HG03175 (cell line): ENCODE measurements at regions not wholly inside any gene's neighbourhood (a gene's known extent, or its start where the extent isn't known, plus 50 kb on each side); places are given as distances from the start of the nearest gene placed in this dataset.

Experiments
- ATAC-seq: cut with Tn5 transposase; IDR thresholded peaks from one replicate; pipeline ENCODE4 v1.9.1; 2021; ENCODE audit warnings: mild to moderate bottlenecking, moderate library complexity; ENCODE audit not compliant: unreplicated experiment

DNA sequence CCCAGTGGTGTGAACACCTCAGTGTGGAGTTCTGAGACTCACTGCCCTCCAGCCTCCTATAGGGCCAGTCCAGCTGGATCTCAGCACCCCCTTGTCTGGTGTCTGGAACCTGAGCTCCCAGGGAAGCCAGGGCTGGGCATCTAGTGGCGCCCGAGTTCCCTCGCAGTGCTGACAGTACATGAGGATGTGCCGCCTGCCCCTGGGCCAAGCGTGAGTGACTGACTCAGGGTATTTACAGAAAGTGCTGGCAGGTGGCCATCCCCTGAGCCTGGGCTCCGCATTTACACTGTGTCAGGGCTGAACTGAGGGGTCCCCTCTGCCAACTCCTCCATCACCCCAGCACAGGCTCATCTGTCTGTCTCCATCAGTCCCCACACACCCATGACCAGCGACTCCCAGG, 185.3 kb downstream of the BRD1 start:
- no peak for ATAC-seq

DNA sequence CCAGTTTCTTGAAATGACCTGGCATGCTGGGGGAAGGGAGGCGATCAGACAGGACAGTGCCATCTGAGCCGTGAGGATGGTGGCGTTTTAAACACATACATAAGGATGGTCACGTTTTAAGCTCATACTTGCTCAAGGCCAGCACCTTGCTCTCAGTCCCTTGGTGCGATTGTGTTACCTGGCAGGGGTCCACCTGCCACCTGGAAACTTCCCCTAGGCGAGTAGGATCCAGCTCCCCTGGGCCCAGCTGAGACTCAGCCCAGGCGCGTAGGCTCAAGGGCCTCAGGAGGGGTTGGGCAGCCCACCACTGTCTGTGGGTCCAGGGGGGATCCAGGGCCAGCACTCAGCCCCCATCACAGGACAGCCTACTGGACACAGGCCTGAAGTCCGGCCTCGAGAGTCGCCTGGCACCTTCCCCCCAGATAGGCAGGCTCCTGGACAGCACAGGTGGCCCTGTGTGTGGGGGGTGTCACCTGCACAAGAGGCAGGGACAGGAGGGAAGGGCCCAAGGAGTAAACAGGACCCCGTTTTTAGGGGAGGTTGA, 185.8 kb downstream of the BRD1 start:
- no peak for ATAC-seq

DNA sequence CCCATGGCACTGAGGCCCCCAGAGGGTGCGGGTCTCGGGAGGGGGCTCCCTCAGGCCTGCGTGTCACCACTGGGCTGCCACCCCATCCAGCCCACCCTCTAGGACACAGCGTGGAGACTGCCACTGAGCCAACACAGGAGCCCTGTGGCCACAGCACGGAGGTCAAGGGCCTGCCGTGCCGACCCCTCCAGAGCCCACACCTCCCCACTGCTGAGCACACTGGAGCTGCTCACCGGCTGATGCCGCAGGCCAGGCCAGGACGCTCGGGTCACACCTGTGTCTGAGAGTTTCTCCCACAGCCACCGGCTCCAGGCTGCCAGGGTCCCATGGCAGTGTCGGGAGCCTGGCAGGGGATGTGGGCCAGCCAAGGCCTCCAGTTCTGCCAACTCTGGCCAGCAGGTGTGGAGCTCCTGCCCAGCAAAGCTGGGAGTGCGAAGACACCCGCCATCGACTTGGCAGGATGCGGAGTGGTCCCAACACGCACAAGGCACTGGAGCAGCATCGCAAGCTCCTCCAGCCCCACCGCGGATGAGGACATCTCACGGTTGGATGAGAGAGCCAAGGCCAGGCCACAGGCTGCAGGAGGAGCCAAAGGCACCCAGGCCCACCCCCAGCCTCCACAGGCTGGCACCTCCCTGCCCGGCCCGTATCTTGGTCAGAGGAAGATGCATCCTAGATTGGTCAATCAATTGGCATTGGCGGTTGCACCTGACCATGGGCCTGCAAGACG, 187.1 kb downstream of the BRD1 start:
- ATAC-seq = no peak

DNA sequence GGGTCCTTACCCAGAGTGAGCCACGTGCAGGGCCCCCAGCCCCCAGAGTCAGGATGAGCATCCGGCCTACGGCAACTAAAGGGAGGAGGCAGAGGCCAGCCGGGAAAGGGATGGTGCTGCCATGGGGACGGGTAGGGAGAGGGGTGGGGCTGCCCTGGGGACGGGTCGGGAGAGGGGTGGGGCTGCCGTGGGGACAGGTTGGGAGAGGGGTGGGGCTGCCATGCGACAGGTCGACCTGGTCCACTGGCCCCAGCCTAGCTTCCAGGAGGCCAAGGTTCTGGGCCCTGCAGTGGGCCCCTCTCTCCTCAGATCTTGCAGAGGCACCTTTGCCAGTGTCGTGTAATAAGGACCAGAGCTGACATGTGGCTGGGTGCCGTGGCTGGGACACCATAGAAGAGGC, 187.7 kb downstream of the BRD1 start:
- ATAC-seq = no peak

DNA sequence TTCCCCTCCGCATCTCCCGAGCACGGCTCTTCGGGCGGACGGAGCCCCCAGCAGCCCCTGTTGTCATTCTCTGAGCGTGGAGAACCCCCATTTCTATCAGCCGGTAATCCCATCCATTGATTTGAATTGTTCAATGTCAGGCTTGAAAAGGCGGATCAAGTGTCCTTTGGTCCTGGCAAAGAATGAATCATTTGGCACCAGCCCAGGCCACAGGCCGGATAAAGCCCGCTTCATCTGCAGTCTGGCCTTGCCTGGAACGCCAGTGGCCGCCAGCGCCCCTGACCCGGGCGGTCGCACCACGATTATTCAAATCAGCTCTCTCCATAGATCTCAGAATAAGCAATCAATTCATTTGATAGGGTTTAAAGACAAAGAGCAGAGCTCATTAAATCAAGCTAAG, 188.9 kb downstream of the BRD1 start:
- ATAC-seq = no peak

DNA sequence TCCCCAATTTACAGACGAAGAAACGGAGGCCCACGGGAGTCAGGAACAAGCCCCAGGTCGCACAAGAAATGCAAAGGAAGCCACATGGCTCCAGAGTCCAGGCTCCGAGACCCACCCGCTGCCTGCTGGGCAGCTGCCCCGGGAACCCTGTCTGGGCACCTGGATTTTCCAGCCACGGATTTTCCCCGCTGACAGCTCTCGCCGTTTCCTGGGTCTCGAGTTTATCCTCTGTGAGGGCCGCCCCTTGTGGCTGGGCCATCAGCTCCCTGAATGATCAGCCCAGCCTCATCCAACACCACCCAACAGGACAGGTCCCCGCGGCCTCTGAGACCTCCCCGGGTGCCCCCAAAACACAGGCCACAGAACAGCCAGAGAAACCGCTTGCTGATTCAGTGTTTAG, 189.7 kb downstream of the BRD1 start:
- no peak for ATAC-seq

DNA sequence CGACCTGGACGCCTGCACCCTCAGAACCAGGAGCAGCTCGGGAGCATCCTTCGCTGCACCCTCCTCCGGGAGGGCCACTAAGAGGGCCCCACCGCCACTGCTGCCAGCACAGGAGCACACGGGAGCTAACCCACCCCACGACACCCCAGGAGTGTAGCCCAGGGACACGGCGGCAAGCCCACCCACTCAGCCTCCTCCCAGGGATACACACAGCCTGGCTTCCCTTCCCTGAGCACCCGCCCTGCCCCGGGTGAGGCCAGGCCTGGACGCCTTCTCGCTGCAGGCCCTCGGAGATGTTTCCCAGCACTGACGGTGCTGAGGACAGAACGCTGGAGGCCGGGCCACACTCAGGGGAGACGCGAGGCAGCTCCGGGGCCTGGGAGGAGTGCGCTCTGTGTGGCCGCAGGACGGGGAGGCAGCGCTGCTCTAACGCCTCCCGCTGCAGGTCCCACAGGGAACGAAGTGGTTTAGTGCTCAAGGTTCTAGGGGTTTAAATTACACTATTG, 190.4 kb downstream of the BRD1 start:
- no peak for ATAC-seq

DNA sequence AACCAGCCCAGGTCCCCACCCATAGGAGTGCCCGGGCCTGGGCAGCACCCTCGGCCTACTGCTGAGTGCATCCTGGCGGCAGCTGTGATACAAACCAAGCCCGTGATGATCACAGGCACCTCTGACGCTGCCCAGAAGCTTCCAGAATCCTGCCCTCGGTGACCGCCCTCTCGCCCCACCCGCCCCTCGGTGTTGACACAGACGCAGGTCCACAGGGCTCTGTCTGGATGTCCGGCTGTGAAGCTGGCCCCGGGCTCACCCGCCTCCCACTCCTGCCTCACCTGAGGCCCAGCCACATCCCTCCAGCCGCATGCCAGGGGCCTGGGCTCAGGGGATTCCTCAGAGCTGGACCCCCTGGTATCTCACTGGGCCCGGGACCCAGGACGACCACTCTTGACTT, 191.0 kb downstream of the BRD1 start:
- no peak for ATAC-seq

DNA sequence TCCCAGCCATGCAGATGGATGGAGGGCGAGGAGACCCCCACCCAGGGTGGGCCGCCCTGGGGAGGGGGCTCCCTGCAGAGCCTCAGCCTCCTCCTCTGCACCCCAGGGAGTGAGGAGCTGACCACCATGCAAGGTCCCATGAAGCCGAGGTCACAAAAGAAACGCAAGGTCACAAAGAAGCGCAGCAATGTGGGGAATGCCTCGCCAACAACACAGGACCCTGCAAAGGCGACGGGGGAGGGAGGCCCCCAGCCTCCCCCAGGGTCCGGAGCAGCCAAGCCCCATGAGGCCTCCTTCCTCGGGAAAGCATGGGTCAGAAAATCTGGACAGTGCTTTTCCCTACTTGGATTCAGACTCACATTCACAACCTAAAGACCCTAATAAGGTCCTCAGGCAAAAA, 191.5 kb downstream of the BRD1 start:
- no peak for ATAC-seq

DNA sequence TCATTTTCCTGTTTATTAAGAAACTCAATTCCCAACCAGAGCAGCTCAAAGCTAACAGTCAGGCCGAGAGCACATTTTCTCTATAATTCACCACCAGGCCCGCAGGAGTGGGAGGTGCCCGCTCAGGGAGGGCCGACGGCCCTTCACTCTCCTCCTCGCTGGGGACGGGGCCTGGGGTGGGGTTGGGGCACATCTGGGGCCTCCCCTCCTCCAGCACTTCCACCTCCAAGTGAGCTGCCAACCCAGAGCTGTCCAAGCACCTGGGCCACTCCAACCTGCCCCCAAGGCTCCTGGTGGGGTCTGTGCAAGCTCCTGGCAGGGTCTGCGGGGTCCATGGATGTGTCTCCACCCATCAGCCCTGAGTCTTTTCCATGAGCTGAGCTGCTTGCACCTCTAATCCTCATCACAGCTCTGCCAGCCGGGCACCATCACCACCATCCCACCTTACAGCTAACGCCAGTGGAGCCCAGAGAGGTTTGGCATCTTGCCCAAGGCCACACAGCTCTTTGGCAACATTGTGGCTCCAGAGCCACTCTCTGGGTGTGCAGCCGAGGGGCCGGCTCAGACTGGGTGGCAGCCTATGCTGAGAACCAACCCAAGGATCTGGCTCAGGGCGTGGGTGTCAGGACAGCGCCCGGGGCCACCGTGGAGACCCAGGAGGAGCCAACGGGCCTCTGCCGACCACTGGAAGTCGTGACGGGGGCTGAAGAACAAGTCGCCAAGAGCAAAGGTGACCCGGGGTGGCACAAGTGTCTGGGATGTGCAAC, 193.5 kb downstream of the BRD1 start:
- no peak for ATAC-seq

DNA sequence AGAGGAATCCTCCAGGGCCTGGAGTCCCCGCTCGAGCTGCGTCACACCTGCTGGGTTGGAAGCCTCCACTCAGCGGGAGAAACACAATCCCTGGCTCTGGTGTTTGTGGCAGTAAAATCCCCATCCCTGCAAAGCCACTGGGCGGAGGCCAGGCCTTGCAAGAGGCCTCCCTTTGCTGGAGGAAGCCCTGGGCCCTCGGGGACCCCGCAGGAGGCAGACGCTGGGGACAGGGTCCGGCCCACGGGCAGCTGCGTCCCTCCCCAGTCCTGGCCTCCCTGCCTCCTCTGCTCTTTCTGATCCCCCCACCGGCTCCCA, 194.7 kb downstream of the BRD1 start:
- no peak for ATAC-seq

DNA sequence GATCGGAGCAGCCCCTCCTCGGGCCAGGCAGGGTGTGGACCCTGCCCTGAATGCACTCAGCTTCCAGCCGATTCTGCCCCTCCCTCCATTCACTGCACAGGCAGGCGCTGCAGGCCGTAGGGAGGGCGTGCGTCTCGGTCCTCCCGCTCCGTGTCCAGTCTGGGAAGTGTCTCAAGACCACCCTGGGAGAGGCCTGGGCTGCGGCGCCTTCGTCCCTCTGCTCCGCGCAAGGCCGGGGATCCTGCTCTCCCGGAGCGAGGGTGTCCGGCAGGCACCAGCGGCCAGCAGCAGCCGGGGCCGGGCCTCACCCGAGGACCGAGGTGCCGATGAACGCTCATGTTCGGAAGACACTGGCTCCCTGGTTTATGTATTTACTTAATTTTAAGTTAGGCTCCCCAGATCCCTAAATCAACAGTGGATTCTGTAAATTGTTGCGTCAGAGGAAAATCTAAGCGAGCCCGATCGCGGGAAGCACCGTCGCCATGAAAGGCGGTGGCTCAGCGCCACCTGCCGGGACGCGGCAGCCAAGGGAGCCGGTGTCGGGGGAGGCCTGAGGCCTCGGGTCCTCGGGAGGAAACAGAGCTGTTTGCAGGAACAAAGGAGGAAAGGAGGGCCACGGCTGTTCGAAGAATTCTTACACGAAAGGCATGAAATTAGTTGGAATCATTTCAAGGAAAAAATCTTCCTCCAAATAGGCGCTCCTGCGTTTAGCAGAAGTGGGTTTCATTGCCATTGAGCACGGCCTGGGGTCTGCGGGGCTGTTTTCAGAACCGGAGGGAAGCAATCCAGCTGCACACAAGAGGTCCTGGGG, 195.3 kb downstream of the BRD1 start:
- no peak for ATAC-seq

DNA sequence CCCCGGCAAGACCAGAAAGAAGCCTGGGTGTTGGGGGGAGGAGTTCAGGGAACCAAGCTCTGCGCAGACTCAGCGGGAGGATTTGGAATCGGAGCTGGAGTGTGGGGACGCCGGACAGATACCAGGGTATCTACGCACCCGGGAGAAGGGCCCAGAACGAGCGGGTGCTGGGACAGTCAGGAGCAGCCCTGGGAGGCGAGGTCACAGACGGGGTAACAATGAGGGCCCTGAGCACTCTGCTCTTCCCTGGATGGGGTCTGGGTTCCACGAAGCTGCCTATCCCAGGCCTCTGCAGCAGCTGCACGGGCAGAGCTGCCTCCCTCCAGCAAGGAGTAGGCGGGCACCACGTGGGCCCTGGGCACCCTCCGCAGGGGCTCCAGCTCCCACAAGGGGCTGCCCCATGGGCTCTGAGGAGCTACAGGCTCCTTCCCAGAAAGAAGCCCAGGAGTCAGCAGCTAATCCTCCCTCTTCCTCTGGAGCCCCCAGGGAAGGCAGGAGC, 197.2 kb downstream of the BRD1 start:
- no peak for ATAC-seq

DNA sequence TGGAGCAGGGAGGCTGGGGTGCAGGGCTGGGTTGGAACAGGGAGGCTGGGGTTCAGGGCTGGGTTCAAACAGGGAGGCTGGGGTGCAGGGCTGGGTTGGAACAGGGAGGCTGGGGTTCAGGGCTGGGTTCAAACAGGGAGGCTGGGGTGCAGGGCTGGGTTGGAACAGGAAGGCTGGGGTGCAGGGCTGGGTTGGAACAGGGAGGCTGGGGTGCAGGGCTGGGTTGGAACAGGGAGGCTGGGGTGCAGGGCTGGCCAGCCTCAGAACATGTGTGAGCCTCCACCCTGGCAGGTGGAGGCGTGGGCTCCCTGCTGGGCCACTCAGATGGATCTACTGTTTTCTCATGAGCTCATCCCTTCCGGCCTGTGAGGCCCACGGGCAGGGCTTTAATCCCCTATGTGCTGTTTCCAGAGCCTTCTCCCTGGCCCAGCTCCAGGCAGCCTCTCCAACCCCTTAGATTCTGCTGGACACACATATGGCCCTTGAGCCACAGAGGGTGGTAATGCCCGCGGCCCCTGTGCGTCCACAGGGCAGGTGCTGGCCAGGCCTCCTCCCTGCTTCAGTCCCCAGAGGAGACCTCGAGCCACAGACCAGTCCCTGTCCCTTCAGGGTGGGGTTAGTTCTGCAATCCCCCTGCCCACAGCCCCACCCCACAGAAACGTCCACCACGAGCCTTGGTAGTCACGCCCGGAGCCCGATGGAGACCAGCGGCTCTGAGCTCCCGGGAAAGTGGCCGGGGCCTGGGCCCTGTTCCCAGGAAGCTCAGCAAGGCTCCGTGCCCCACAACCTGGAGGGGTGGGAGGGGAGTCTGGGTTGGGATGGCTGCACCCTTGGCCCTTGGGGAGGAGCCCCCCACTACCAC, 197.9 kb downstream of the BRD1 start:
- no peak for ATAC-seq

DNA sequence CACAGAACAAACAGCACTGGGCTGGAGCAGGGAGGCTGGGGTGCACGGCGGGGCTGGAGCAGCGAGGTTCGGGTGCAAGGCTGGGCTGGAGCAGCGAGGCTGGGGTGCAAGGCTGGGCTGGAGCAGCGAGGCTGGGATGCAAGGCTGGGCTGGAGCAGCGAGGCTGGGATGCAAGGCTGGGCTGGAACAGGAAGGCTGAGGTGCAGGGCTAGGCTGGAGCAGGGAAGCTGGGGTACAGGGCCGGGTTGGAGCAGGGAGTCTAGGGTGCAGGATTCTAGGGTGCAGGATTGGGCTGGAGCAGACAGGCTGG, 198.5 kb downstream of the BRD1 start:
- ATAC-seq = no peak

DNA sequence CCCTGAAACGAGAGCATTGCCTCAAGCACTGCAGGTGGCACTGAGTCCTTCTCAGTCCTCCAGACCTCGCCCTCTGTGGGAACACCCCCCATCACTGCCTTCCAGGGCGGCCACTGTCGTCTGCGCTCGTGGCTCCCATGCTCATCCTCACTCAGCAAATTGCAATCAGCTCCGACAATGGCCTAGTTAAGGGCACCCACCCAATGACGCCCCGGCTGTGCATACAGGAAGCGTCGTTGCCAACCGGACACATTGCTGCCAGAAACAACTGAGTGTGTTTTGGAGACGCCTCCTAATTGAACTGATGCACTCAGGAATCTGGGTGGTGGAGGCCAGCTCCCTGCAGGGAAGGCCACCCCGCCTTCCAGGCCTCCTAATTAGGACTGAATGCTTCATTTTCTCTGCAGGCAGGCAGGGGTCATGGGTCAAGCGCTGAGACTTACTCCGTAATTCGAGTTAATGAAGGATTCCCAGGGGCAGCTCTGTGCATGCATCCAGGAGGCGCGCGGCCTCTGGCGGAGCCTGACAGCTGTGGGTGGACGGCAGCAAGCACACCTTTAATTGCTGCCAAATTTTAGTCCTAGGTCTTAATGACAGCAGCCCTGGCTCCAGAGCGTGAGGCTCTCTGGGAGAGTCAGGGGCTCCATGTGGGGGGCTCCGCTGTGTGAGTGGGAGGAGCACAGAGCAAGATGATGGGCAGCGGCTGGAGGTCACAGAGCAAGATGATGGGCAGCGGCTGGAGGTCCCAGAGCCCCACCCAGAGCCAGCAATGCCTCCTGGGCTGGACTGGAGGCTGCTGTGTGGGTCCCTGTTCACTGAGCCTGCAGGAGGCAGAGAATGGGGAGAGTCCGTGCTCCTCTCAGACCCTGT, 199.0 kb downstream of the BRD1 start:
- ATAC-seq = no peak

DNA sequence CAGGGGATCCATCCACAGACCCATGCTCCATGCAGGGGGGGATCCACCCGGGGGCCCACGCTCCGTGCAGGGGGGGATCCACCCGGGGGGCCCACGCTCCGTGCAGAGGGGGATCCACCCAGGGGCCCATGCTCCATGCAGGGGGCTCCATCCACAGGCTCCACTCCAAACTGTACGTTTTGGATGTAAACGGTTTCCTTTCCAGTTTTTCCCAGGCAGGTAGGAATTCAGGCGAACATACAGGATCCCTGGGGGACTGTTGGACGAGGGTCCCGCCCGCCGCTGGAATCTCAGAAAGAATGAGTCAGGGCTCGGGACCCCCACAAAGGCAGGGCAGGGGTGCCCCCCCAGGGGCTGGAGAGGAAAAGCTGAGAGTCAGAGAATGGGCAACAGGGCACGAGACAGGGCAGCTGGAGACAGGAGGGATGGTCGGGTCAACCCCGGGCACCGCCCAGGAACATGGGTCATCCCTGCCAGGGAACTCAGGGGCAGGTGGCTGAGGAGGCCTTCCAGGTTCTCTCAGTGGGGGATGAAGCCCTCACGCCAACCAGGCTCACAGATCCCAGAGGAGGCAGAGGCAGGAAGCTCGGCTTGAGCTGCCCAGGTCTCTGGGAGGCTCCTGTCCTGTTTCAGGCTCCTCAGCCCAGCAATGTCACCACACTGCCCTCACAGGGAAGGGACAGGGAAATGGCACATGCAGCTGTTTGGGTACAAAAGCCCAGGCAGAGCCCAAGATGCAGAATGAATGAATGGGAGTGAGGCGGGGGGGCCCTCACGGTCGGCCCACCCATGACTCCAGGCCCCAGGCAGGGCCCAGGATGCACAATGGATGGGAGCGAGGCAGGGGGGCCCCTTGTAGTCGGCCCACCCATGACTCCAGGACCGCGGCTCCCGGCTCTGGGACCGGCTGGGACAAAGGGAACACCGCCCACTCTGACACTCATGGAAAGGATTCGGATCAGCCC, 200.2 kb downstream of the BRD1 start:
- no peak for ATAC-seq
